ENCODE measurements at regions not wholly inside any gene's neighbourhood (a gene's known extent, or its start where the extent isn't known, plus 50 kb on each side); places are given as distances from the start of the nearest gene placed in this dataset.

DNA sequence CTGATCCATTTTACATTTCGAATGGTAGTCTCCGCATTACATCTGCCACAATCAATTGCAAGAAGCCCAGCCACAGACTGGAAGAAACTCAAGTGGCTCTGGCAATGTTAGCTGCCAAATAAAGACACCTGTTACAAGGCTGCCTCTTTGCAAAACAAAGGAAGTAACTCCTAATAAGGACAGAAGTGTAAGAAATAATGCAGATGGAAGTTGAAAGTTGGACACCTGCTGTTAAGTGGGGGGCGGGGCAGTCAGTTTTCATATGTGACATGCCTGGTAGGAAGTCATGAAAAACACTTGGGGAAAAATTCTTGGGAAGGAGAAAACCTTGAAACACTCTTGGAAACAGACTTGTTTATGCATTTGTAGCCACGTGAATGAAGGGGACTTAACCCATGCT, 54.1 kb upstream of the ATP2C1 start:
- no peak for DNase-seq (ENCODE audit: low read depth)

DNA sequence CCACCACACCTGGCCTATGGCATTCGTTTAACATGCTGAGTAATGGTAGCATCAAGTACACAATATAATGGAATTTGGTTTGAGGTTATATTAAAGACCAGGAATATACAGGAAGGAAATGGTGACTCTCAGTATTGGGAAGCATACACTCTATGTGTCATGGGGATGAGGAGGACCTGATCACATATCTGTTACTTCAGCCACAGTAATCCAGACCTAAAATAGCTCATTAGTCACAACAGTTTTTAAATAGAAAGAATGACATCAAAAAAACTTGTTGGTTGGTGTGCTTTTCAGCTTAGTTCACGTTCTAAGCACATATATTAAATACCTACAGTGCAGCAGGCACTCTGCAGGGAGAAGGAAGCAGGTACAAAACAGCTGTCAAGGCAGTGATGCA, 52.5 kb upstream of the ATP2C1 start:
- peak; percentile 11 for DNase-seq (ENCODE audit: low read depth)

- DNase-seq (ENCODE audit: low read depth): no peak
Measured at GRCh38 chr3:130843441-130843840, 50.4 kb upstream of the ATP2C1 start.

Measured in LHCN-M2 (cell line).